Activated naive CD8-positive, alpha-beta T cell treated with anti-CD3 and anti-CD28 coated beads, Interleukin-2, amount 50 U/mL, for 24 hours (primary cell): ENCODE measurements at regions not wholly inside any gene's neighbourhood (a gene's known extent, or its start where the extent isn't known, plus 50 kb on each side); places are given as distances from the start of the nearest gene placed in this dataset.

Experiments
- ATAC-seq: fragments of 150-1000 bp; cut with Tn5 transposase; one replicate; pipeline ENCODE4 v1.10.0; 2021
- DNase-seq: peaks from one replicate; pipeline ENCODE4 v3.0.0; 2021
- H3K27ac Mint-ChIP-seq: one replicate; pipeline ENCODE4 v1.8.0; 2021; ENCODE audit warnings: mild to moderate bottlenecking, mixed read lengths
- H3K27me3 Mint-ChIP-seq: one replicate; pipeline ENCODE4 v1.8.0; 2021; ENCODE audit warnings: mixed read lengths
- H3K36me3 Mint-ChIP-seq: one replicate; pipeline ENCODE4 v1.8.0; 2021; ENCODE audit warnings: low read depth, mixed read lengths
- H3K4me1 Mint-ChIP-seq: one replicate; pipeline ENCODE4 v1.8.0; 2021; ENCODE audit warnings: mixed read lengths
- H3K4me3 Mint-ChIP-seq: one replicate; pipeline ENCODE4 v1.8.0; 2021; ENCODE audit warnings: mild to moderate bottlenecking, moderate library complexity, mixed read lengths
- H3K9me3 Mint-ChIP-seq: one replicate; pipeline ENCODE4 v1.8.0; 2021; ENCODE audit warnings: mixed read lengths

DNA sequence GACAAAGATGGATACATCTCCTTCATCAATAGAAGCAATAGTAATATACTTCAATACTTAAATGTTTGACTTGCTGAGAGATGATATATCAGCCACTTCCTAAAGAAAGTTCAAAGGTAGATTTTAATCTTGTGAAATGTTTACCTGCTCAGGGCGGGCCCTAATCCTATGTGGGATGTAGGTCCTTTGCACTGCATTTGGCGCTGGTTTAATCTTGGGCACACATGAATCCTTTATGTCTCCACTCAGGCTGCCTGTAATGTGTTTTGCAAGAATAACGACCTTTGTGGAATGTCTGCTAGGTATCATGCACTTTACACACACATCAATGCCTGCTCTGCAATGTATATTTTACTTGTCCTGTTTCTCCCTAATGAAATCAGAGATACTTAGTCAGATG is 368.7 kb downstream of the GBA3 start:
- no peak for ATAC-seq
- Mint-ChIP-seq H3K4me1 (no peaks in the 10 kb centered on the region), H3K9me3 (peaks cover 6% of the 10 kb centered on the region), H3K27me3 (no peaks in the 10 kb centered on the region), H3K27ac (no peak overlapping the region), H3K4me3 (no peak overlapping the region), H3K36me3 (no peaks in the 10 kb centered on the region)
- DNase-seq, result no peak

DNA sequence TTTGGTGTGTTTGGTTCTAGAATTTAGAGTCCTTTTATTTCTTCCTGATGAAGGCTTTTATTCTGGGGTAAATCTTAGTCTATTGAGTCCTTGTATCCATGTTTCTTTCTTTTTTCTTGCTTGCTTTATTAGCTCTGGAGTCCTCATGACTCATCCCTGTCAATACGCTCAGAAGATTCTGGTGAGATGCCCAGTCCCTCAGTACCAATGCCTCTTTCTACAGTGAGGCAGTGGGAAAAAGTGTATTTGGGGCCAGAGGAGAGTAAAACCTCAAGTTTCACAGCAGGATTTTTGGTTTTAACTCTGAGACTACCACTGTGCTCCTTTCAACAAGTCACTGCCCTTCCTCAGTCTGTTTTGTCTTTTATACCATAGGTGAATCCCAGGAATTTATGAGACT is 368.0 kb downstream of the GBA3 start:
- no peak for DNase-seq
- no peak for ATAC-seq
- peaks cover 6% of the 10 kb centered on the region for H3K9me3 Mint-ChIP-seq
- no peaks in the 10 kb centered on the region for H3K27me3 Mint-ChIP-seq
- H3K4me3 Mint-ChIP-seq, result no peak overlapping the region
- H3K36me3 Mint-ChIP-seq, result no peaks in the 10 kb centered on the region
- H3K4me1 Mint-ChIP-seq, result no peaks in the 10 kb centered on the region
- H3K27ac Mint-ChIP-seq, result no peak overlapping the region

GRCh38 chr4:23058165-23058776 is 365.5 kb downstream of the GBA3 start:
- H3K27ac Mint-ChIP-seq, result no peak overlapping the region
- no peaks in the 10 kb centered on the region for H3K36me3 Mint-ChIP-seq
- H3K4me3 Mint-ChIP-seq, result no peak overlapping the region
- H3K4me1 Mint-ChIP-seq, result no peaks in the 10 kb centered on the region
- H3K27me3 Mint-ChIP-seq, result no peaks in the 10 kb centered on the region
- DNase-seq (no peak), ATAC-seq (no peak)
- H3K9me3 Mint-ChIP-seq, result peaks cover 12% of the 10 kb centered on the region

GRCh38 chr4:23041501-23041900 is 348.8 kb downstream of the GBA3 start:
- DNase-seq (no peak), ATAC-seq (no peak)
- Mint-ChIP-seq H3K27me3 (no peaks in the 10 kb centered on the region), H3K36me3 (no peaks in the 10 kb centered on the region), H3K4me3 (no peak overlapping the region), H3K27ac (no peak overlapping the region), H3K9me3 (no peaks in the 10 kb centered on the region), H3K4me1 (no peaks in the 10 kb centered on the region)

- DNase-seq (no peak), ATAC-seq (no peak)
- no peak overlapping the region for H3K27ac Mint-ChIP-seq
- H3K27me3 Mint-ChIP-seq, result no peaks in the 10 kb centered on the region
- H3K4me3 Mint-ChIP-seq, result no peak overlapping the region
- H3K4me1 Mint-ChIP-seq, result no peaks in the 10 kb centered on the region
- H3K9me3 Mint-ChIP-seq, result no peaks in the 10 kb centered on the region
- H3K36me3 Mint-ChIP-seq, result no peaks in the 10 kb centered on the region
Measured at GRCh38 chr4:23040539-23040938, 347.8 kb downstream of the GBA3 start.

- Mint-ChIP-seq H3K4me1 (no peaks in the 10 kb centered on the region), H3K36me3 (no peaks in the 10 kb centered on the region), H3K9me3 (no peaks in the 10 kb centered on the region), H3K4me3 (no peak overlapping the region), H3K27ac (no peak overlapping the region), H3K27me3 (no peaks in the 10 kb centered on the region)
- ATAC-seq, result no peak
- DNase-seq, result no peak
Measured at GRCh38 chr4:23039818-23040217, 347.1 kb downstream of the GBA3 start.

GRCh38 chr4:23038626-23039491 is 346.1 kb downstream of the GBA3 start:
- Mint-ChIP-seq H3K27me3 (no peaks in the 10 kb centered on the region), H3K27ac (no peak overlapping the region), H3K4me1 (no peaks in the 10 kb centered on the region), H3K36me3 (no peaks in the 10 kb centered on the region), H3K4me3 (no peak overlapping the region), H3K9me3 (no peaks in the 10 kb centered on the region)
- DNase-seq (no peak), ATAC-seq (no peak)

DNA sequence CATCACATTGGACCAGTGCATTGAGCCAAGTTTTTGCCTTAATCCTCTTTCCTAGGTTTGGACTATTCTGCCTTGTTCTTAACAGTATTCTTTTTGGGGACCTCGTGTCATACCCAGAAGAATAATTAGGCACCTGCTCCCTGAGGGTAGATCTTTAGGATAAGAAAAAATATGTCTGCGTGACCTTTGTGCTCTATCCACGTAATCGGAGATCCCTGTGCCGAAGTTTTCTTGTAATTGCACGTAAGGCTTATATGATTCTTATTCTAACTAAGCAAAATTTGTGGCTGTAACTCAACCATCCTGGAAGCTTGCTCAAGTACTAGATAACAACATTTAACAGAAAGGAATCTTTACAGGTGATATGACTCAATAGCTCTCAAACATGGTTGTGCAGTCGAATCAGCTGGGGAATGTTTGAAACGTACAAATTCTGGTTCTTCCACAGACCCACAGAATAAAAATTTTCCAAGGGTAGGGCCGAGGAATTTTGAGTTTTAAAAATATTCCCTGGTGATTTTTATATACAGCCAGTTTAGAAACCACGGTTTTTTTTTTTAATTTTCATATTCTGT is 344.3 kb downstream of the GBA3 start:
- H3K36me3 Mint-ChIP-seq, result no peaks in the 10 kb centered on the region
- H3K4me1 Mint-ChIP-seq, result no peaks in the 10 kb centered on the region
- H3K27ac Mint-ChIP-seq, result no peak overlapping the region
- no peaks in the 10 kb centered on the region for H3K27me3 Mint-ChIP-seq
- ATAC-seq (no peak), DNase-seq (no peak)
- H3K4me3 Mint-ChIP-seq, result no peak overlapping the region
- H3K9me3 Mint-ChIP-seq, result no peaks in the 10 kb centered on the region

- no peak for ATAC-seq
- H3K9me3 Mint-ChIP-seq, result peaks cover 3% of the 10 kb centered on the region
- no peak overlapping the region for H3K4me3 Mint-ChIP-seq
- no peaks in the 10 kb centered on the region for H3K36me3 Mint-ChIP-seq
- H3K27me3 Mint-ChIP-seq, result no peaks in the 10 kb centered on the region
- DNase-seq, result no peak
- H3K4me1 Mint-ChIP-seq, result no peaks in the 10 kb centered on the region
- H3K27ac Mint-ChIP-seq, result no peak overlapping the region
Measured at GRCh38 chr4:23036503-23036902, 343.8 kb downstream of the GBA3 start.

GRCh38 chr4:23035521-23036056 is 342.9 kb downstream of the GBA3 start:
- Mint-ChIP-seq H3K4me3 (no peak overlapping the region), H3K27ac (no peak overlapping the region), H3K9me3 (peaks cover 3% of the 10 kb centered on the region), H3K4me1 (no peaks in the 10 kb centered on the region), H3K27me3 (no peaks in the 10 kb centered on the region), H3K36me3 (no peaks in the 10 kb centered on the region)
- no peak for DNase-seq
- no peak for ATAC-seq

DNA sequence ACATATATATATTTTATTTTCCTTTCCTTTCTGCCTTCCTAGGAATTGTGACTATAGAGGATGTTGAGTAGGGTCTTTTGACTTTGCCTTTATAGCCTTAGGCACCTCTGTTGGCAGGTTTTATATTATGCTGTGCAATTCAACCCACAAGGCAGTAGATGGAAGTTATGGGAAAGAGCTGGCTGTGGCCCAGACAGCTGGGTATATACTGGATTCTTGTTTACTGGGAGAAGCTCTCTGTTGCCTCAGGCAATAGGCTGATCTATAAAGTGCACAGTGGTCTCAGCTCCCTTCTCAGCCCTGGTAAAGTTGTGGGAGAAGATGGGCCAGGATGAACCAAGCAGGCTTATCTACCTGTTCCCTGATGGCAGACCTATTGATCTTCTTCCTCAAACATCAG is 342.0 kb downstream of the GBA3 start:
- no peak overlapping the region for H3K27ac Mint-ChIP-seq
- no peak for DNase-seq
- peaks cover 3% of the 10 kb centered on the region for H3K9me3 Mint-ChIP-seq
- no peaks in the 10 kb centered on the region for H3K27me3 Mint-ChIP-seq
- no peaks in the 10 kb centered on the region for H3K36me3 Mint-ChIP-seq
- H3K4me1 Mint-ChIP-seq, result no peaks in the 10 kb centered on the region
- ATAC-seq, result no peak
- H3K4me3 Mint-ChIP-seq, result no peak overlapping the region

DNA sequence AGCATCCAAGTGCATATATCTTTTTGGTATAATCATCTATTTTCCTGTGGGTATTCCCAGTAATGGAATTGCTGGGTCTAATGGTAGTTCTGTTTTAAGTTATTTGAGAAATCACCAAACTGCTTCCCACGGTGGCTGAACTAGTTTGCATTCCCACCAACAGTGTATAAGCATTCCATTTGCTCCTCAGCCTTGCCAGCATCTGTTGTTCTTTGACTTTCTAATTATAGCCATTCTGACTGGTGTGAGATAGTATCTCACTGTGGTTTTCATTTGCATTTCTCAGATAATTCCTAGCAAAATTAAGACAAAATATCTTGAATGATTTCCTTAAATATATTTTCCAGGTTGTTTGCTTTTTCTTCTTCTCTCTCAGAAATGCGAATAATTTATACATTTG is 341.1 kb downstream of the GBA3 start:
- Mint-ChIP-seq H3K27me3 (no peaks in the 10 kb centered on the region), H3K9me3 (peaks cover 3% of the 10 kb centered on the region), H3K4me3 (no peak overlapping the region), H3K4me1 (no peaks in the 10 kb centered on the region), H3K27ac (no peak overlapping the region), H3K36me3 (no peaks in the 10 kb centered on the region)
- ATAC-seq, result no peak
- no peak for DNase-seq

DNA sequence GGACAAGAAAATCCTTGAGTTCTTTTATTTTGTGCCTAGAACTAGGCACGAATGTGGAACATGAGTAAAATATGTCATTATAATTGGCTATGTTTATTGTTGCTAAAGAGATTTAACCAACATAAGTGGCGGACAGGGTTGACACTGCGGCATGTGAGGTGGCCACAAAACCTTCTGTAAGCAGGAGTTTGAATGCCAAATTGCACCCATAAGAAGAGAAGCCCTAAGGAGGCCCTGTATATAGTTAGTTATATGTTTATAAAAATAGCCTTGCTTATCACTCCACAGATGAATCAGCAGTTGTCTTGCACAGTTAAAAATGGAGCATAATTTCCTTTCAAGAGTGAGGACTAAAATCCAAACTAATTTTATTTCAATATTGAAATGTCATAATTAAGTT is 336.1 kb downstream of the GBA3 start:
- no peak overlapping the region for H3K27ac Mint-ChIP-seq
- no peak for ATAC-seq

DNA sequence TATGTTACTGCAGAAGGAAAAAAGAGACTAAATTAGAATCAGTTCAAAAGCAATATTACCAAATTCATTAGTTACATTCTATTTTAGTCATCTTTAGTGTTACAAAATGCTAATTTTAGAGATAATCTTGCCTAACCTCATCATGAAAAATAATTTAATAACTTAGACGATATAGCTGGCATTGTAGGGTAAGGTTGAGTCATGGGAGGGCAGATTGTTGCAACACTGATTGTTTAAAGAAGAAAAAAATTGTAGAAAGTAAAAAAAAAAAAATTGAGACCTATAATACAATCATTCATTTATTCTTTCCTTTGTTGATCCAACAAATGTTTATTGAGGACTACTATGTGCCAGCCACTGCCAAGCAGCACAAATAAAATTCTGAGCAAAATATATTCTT is 330.9 kb downstream of the GBA3 start:
- DNase-seq (no peak), ATAC-seq (no peak)
- H3K4me1 Mint-ChIP-seq, result no peaks in the 10 kb centered on the region
- no peak overlapping the region for H3K4me3 Mint-ChIP-seq
- H3K27ac Mint-ChIP-seq, result no peak overlapping the region
- no peaks in the 10 kb centered on the region for H3K36me3 Mint-ChIP-seq
- peaks cover 5% of the 10 kb centered on the region for H3K9me3 Mint-ChIP-seq
- no peaks in the 10 kb centered on the region for H3K27me3 Mint-ChIP-seq

More for the DNA sequence above, 336.1 kb downstream of the GBA3 start:
- H3K9me3 Mint-ChIP-seq, result peaks cover 3% of the 10 kb centered on the region
- no peak overlapping the region for H3K4me3 Mint-ChIP-seq
- H3K4me1 Mint-ChIP-seq, result no peaks in the 10 kb centered on the region
- H3K27me3 Mint-ChIP-seq, result no peaks in the 10 kb centered on the region
- H3K36me3 Mint-ChIP-seq, result no peaks in the 10 kb centered on the region
- no peak for DNase-seq

DNA sequence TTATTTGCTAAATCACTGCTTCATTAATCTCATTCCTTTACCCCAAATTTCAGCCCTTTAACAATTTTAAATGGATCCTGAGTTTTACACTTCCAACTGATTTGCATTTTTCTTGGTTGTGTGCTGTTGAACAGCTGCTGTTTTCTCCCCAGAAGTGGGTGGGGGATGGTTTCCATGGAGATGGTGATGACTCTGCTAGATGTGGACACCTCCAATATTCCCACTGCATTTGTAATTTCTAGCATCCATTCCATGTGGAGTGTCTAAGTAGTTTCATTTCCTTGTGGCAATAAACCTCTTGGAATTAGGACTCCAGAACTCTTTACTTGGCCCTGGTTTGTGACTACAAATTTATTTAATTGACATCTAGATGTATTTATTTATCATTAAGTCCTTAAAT is 330.4 kb downstream of the GBA3 start:
- Mint-ChIP-seq H3K4me1 (no peaks in the 10 kb centered on the region), H3K27ac (no peak overlapping the region), H3K27me3 (no peaks in the 10 kb centered on the region), H3K9me3 (peaks cover 5% of the 10 kb centered on the region), H3K4me3 (no peak overlapping the region), H3K36me3 (no peaks in the 10 kb centered on the region)
- DNase-seq (no peak), ATAC-seq (no peak)
